Esophagus muscularis mucosa (tissue), 3 donors: ENCODE measurements at regions not wholly inside any gene's neighbourhood (a gene's known extent, or its start where the extent isn't known, plus 50 kb on each side); places are given as distances from the start of the nearest gene placed in this dataset.
"Not testable (repeated sequence)": the region's sequence is repeated elsewhere in the genome, so short reads cannot be mapped to it uniquely, and the experiment has no call there.

Experiments used
- POLR2A ChIP-seq: fragments of 450-650 bp; IDR thresholded peaks from one replicate; pipeline ENCODE4 v1.6.1; 2017; ENCODE audit warnings: antibody characterized with exemption, moderate library complexity, mild to moderate bottlenecking, low read depth
- POLR2AphosphoS5 ChIP-seq, 2 donors: sonication (generic); formaldehyde crosslinking; IDR thresholded peaks; one replicate each; pipeline ENCODE4 v1.6.1; 2017; ENCODE audit warnings: antibody characterized with exemption in 2 of 2
- TF ChIP-seq, protein P1 (sequence below), 3 experiments: fragments of 200-600 bp in 2 of 3; fragments of 450-650 bp in 1 of 3; sonication (generic) in 2 of 3; IDR thresholded peaks; one replicate each; pipeline ENCODE4 v1.5.1; 2017 to 2019; ENCODE audit warnings: antibody characterized with exemption in 3 of 3, mild to moderate bottlenecking in 2 of 3, moderate library complexity in 1 of 3

DNA sequence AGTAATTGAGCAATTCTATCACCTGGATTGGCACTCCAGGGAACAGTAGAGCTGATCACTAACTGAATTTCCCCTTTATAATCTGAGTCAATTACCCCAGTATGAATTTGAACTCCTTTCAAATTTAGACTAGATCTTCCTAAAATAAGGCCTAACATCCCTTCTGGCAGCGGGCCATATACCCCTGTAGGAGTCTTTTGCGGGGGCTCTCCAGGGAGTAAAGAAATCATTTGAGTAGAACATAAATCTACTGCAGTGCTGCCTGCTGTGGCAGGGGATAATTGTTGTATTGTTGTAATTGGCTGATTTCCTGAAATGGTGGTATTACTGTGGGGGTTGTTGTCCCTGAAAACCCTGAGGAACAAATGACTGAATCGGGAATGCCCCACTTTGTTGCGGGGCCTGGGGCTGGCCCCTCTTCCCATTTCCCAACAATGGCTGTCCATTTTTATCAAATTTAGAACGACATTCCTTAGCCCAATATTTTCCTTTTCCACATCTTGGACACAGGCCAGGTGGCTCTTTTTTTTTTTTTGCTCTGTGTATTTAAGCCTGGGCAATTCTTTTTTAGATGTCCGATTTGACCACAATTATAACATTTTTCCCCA, 217.4 kb downstream of the ADRA2C start:
- TF ChIP-seq, protein P1, sequence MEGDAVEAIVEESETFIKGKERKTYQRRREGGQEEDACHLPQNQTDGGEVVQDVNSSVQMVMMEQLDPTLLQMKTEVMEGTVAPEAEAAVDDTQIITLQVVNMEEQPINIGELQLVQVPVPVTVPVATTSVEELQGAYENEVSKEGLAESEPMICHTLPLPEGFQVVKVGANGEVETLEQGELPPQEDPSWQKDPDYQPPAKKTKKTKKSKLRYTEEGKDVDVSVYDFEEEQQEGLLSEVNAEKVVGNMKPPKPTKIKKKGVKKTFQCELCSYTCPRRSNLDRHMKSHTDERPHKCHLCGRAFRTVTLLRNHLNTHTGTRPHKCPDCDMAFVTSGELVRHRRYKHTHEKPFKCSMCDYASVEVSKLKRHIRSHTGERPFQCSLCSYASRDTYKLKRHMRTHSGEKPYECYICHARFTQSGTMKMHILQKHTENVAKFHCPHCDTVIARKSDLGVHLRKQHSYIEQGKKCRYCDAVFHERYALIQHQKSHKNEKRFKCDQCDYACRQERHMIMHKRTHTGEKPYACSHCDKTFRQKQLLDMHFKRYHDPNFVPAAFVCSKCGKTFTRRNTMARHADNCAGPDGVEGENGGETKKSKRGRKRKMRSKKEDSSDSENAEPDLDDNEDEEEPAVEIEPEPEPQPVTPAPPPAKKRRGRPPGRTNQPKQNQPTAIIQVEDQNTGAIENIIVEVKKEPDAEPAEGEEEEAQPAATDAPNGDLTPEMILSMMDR (IDR thresholded peaks at IDR 0.05): not testable (repeated sequence)
- not testable (repeated sequence) for TF ChIP-seq POLR2A; POLR2AphosphoS5 (IDR thresholded peaks at IDR 0.05)
